HUES48 (cell line): ENCODE measurements at regions not wholly inside any gene's neighbourhood (a gene's known extent, or its start where the extent isn't known, plus 50 kb on each side); places are given as distances from the start of the nearest gene placed in this dataset.

Experiments used
- H3K27ac ChIP-seq: one replicate; pipeline ENCODE4 v1.7.0; 2013; ENCODE audit warnings: low read depth, low read length, inconsistent platforms
- H3K27me3 ChIP-seq: 2 replicates; pipeline ENCODE4 v1.6.1; 2013; ENCODE audit warnings: mild to moderate bottlenecking, low read length; ENCODE audit not compliant: control insufficient read depth, insufficient read depth
- H3K36me3 ChIP-seq: 2 replicates; pipeline ENCODE4 v1.6.1; 2013; ENCODE audit warnings: low read length; ENCODE audit not compliant: control insufficient read depth, insufficient read depth
- H3K4me1 ChIP-seq: 2 replicates; pipeline ENCODE4 v1.6.1; 2013; ENCODE audit warnings: mild to moderate bottlenecking, low read length; ENCODE audit not compliant: control insufficient read depth, insufficient read depth
- H3K4me3 ChIP-seq: 2 replicates; pipeline ENCODE4 v1.5.1; 2013; ENCODE audit warnings: mild to moderate bottlenecking, low read depth, low read length
- H3K9ac ChIP-seq: 2 replicates; pipeline ENCODE4 v1.6.1; 2013; ENCODE audit warnings: mild to moderate bottlenecking, low read depth, low read length, moderate library complexity
- H3K9me3 ChIP-seq: 2 replicates; pipeline ENCODE4 v1.6.1; 2013; ENCODE audit warnings: low read length; ENCODE audit not compliant: control insufficient read depth, insufficient read depth

DNA sequence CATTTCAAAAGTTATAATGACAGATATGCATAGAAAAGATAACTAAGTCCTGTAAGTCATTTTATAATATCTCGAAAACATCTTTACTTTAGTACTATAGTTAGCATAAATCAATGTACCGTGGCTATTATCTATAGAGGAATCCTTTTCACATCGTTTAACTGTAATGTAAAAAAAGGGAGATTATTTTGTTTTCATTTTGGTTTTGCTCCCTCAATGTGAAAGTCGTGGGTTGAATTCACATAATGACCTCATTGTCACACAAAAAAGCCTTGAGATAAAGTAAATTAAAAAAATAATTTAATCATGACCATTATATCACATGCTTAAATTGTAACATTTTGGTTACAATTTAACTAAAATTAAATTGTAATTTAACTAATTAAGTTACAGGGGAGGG is 560.5 kb upstream of the POT1 start:
- Histone ChIP-seq H3K4me3 (no peak overlapping the region), H3K27me3 (no peaks in the 10 kb centered on the region), H3K36me3 (no peaks in the 10 kb centered on the region), H3K27ac (no peak overlapping the region), H3K9me3 (no peaks in the 10 kb centered on the region), H3K4me1 (no peaks in the 10 kb centered on the region), H3K9ac (no peak overlapping the region)

DNA sequence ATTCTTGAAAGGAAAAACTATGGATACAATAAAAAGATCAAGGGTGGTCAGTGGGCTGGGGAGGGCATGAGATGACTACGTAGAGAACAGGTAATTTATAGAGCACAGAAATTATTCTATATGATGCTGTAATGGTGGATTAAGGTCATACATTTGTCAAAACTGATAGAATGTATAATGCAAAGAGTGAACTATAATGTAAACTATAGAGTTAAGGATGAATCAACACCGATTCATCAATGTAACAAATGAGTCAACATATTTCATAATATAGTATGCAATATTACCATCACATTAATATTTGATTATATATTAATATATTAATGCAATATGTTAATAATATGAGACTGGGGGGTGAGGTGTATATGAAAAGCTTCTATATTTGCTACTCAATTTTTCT is 555.6 kb upstream of the POT1 start:
- no peaks in the 10 kb centered on the region for H3K4me1 ChIP-seq
- H3K9me3 ChIP-seq, result no peaks in the 10 kb centered on the region
- no peak overlapping the region for H3K9ac ChIP-seq
- H3K4me3 ChIP-seq, result no peak overlapping the region
- H3K27me3 ChIP-seq, result no peaks in the 10 kb centered on the region
- no peaks in the 10 kb centered on the region for H3K36me3 ChIP-seq
- H3K27ac ChIP-seq, result no peak overlapping the region

- Histone ChIP-seq H3K36me3 (no peaks in the 10 kb centered on the region), H3K27me3 (no peaks in the 10 kb centered on the region), H3K4me3 (no peak overlapping the region), H3K9me3 (no peaks in the 10 kb centered on the region), H3K4me1 (no peaks in the 10 kb centered on the region), H3K9ac (no peak overlapping the region), H3K27ac (no peak overlapping the region)
These were observed 555.1 kb upstream of the POT1 start for GRCh38 chr7:125484755-125485154.

DNA sequence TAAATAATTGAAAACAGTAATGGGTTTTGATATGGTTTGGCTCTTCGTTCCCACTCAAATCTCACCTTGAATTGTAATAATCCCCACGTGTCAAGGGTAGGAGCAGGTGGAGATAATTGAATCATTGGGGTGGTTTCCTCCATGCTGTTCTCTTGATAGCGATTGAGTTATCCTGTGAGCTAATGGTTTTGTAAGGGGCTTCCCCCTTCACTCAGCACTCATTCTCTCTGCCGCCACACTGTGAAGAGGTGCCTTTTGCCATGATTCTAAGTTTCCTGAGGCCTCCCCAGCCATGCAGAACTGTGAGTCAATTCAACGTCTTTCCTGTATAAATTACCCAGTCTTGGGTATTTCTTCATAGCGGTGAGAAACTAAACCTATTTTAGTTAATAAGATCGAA is 551.7 kb upstream of the POT1 start:
- no peaks in the 10 kb centered on the region for H3K27me3 ChIP-seq
- no peaks in the 10 kb centered on the region for H3K4me1 ChIP-seq
- no peak overlapping the region for H3K4me3 ChIP-seq
- no peak overlapping the region for H3K9ac ChIP-seq
- H3K27ac ChIP-seq, result no peak overlapping the region
- H3K36me3 ChIP-seq, result no peaks in the 10 kb centered on the region
- H3K9me3 ChIP-seq, result no peaks in the 10 kb centered on the region

DNA sequence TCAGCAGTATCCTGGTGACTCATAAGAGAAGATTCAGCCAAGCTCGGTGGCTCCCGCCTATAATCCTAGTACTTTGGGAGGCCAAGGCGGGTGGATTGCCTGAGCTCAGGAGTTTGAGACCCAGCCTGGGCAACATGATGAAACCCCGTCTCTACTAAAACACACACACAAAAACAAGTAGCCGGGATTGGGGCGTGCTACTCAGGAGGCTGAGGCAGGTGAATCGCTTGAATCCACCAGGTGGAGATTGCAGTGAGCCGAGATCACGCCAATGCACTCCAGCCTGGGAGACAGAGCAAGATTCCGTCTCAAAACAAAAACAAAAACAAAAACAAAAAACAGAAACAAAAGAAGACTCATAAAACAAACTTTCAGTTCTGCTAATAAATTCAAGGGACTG is 551.1 kb upstream of the POT1 start:
- Histone ChIP-seq H3K9me3 (no peaks in the 10 kb centered on the region), H3K9ac (no peak overlapping the region), H3K27ac (no peak overlapping the region), H3K27me3 (no peaks in the 10 kb centered on the region), H3K4me1 (no peaks in the 10 kb centered on the region), H3K36me3 (no peaks in the 10 kb centered on the region), H3K4me3 (no peak overlapping the region)

GRCh38 chr7:125468855-125469174 is 539.2 kb upstream of the POT1 start:
- no peaks in the 10 kb centered on the region for H3K36me3 ChIP-seq
- no peaks in the 10 kb centered on the region for H3K4me1 ChIP-seq
- H3K4me3 ChIP-seq, result no peak overlapping the region
- no peak overlapping the region for H3K27ac ChIP-seq
- H3K9me3 ChIP-seq, result no peaks in the 10 kb centered on the region
- no peak overlapping the region for H3K9ac ChIP-seq
- no peaks in the 10 kb centered on the region for H3K27me3 ChIP-seq

GRCh38 chr7:125467996-125468854 is 538.6 kb upstream of the POT1 start:
- no peaks in the 10 kb centered on the region for H3K36me3 ChIP-seq
- no peaks in the 10 kb centered on the region for H3K4me1 ChIP-seq
- H3K27me3 ChIP-seq, result no peaks in the 10 kb centered on the region
- H3K27ac ChIP-seq, result no peak overlapping the region
- no peak overlapping the region for H3K9ac ChIP-seq
- H3K9me3 ChIP-seq, result no peaks in the 10 kb centered on the region
- no peak overlapping the region for H3K4me3 ChIP-seq

DNA sequence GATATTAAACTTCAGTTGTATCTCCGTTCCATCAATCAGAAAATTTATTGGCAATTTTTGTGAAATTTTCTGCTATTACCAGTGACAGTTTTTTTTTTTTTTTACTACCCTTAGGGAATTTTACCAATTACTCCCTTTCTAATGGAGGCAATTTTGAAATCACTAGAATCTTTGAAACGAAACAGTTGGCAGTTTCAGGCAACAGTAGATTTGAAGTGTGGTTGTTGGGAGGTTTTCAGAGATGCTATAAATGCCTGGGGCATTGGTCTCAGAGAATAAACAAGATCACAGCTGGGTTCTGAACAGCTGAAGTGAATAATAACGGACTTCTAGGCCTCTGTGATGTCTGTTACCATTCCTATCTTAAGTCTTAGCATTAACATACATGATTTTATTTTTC is 535.9 kb upstream of the POT1 start:
- no peak overlapping the region for H3K27ac ChIP-seq
- no peaks in the 10 kb centered on the region for H3K36me3 ChIP-seq

GRCh38 chr7:125462615-125463014 is 533.0 kb upstream of the POT1 start:
- H3K4me3 ChIP-seq, result no peak overlapping the region
- peaks cover 7% of the 10 kb centered on the region; the same call in 1 of the 2 replicates for H3K9me3 ChIP-seq
- peaks cover 14% of the 10 kb centered on the region; the same call in 1 of the 2 replicates for H3K4me1 ChIP-seq
- no peaks in the 10 kb centered on the region for H3K27me3 ChIP-seq
- H3K9ac ChIP-seq, result no peak overlapping the region
- no peaks in the 10 kb centered on the region for H3K36me3 ChIP-seq
- no peak overlapping the region for H3K27ac ChIP-seq

More for the DNA sequence above, 535.9 kb upstream of the POT1 start:
- no peaks in the 10 kb centered on the region for H3K27me3 ChIP-seq
- H3K4me1 ChIP-seq, result peaks cover 14% of the 10 kb centered on the region; the same call in 1 of the 2 replicates
- H3K9me3 ChIP-seq, result no peaks in the 10 kb centered on the region
- no peak overlapping the region for H3K4me3 ChIP-seq
- H3K9ac ChIP-seq, result no peak overlapping the region

DNA sequence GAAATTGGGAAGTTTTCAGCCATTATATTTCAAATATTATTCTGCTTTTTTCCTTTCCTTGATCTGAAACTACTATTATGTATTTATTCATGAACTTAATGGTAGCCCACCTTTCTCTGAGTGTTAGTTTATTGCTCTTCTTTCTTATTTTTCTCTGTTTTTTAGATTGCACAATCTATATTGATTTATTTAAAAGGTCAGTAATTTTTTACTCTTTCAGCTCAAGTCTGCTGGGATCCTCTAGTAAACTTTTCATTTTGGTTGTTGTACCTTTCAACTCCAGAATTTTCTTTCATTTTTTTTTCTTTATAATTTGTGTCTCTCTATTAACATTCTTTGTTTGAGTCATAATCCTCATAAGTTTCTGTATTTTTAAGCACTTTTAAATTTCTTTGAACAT is 529.4 kb upstream of the POT1 start:
- Histone ChIP-seq H3K9ac (no peak overlapping the region), H3K4me1 (peaks cover 14% of the 10 kb centered on the region; the same call in 1 of the 2 replicates), H3K27me3 (no peaks in the 10 kb centered on the region), H3K9me3 (peaks cover 9% of the 10 kb centered on the region; the same call in 1 of the 2 replicates), H3K27ac (no peak overlapping the region), H3K4me3 (no peak overlapping the region), H3K36me3 (no peaks in the 10 kb centered on the region)

GRCh38 chr7:125450749-125451148 is 521.1 kb upstream of the POT1 start:
- Histone ChIP-seq H3K4me1 (no peaks in the 10 kb centered on the region), H3K36me3 (no peaks in the 10 kb centered on the region), H3K9ac (no peak overlapping the region), H3K27ac (no peak overlapping the region), H3K9me3 (no peaks in the 10 kb centered on the region), H3K4me3 (no peak overlapping the region), H3K27me3 (no peaks in the 10 kb centered on the region)
